ENCODE measurements at regions not wholly inside any gene's neighbourhood (a gene's known extent, or its start where the extent isn't known, plus 50 kb on each side); places are given as distances from the start of the nearest gene placed in this dataset.
"Not testable (repeated sequence)": the region's sequence is repeated elsewhere in the genome, so short reads cannot be mapped to it uniquely, and the experiment has no call there.

GRCh38 chrX:95441836-95442235 is 1242.8 kb upstream of the DIAPH2 start:
- Histone ChIP-seq H3K4me1 (no peaks in the 10 kb centered on the region), H3K27me3 (no peaks in the 10 kb centered on the region), H3K9me3 (no peaks in the 10 kb centered on the region), H3K27ac (no peak overlapping the region), H3K36me3 (no peaks in the 10 kb centered on the region), H3K4me3 (no peak overlapping the region)
- in situ Hi-C loops (cut with MboI; ENCODE audit: low sequenced_read_pairs in 4 of 4) (no loop called here), intact Hi-C loops (cut with DNase I; ENCODE audit: low total_unique reads) (no loop called here)
- ATAC-seq (no peak), DNase-seq (no peak)
- TF ChIP-seq, protein P1, sequence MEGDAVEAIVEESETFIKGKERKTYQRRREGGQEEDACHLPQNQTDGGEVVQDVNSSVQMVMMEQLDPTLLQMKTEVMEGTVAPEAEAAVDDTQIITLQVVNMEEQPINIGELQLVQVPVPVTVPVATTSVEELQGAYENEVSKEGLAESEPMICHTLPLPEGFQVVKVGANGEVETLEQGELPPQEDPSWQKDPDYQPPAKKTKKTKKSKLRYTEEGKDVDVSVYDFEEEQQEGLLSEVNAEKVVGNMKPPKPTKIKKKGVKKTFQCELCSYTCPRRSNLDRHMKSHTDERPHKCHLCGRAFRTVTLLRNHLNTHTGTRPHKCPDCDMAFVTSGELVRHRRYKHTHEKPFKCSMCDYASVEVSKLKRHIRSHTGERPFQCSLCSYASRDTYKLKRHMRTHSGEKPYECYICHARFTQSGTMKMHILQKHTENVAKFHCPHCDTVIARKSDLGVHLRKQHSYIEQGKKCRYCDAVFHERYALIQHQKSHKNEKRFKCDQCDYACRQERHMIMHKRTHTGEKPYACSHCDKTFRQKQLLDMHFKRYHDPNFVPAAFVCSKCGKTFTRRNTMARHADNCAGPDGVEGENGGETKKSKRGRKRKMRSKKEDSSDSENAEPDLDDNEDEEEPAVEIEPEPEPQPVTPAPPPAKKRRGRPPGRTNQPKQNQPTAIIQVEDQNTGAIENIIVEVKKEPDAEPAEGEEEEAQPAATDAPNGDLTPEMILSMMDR (IDR thresholded peaks at IDR 0.05 in 4 of 5, conservative IDR thresholded peaks at IDR 0.05 in 1 of 5), result no peak
- no peak for TF ChIP-seq POLR2A (IDR thresholded peaks at IDR 0.05)

- no peak for TF ChIP-seq POLR2A (IDR thresholded peaks at IDR 0.05)
- TF ChIP-seq, protein P1 (IDR thresholded peaks at IDR 0.05 in 4 of 5, conservative IDR thresholded peaks at IDR 0.05 in 1 of 5), result no peak
- Histone ChIP-seq H3K27ac (no peak overlapping the region), H3K4me1 (no peaks in the 10 kb centered on the region), H3K27me3 (no peaks in the 10 kb centered on the region), H3K9me3 (no peaks in the 10 kb centered on the region), H3K4me3 (no peak overlapping the region), H3K36me3 (no peaks in the 10 kb centered on the region)
- in situ Hi-C loops (cut with MboI; ENCODE audit: low sequenced_read_pairs in 4 of 4) (no loop called here), intact Hi-C loops (cut with DNase I; ENCODE audit: low total_unique reads) (no loop called here)
- no peak for DNase-seq
- ATAC-seq, result no peak
Measured at GRCh38 chrX:95484781-95485180, 1199.9 kb upstream of the DIAPH2 start.

DNA sequence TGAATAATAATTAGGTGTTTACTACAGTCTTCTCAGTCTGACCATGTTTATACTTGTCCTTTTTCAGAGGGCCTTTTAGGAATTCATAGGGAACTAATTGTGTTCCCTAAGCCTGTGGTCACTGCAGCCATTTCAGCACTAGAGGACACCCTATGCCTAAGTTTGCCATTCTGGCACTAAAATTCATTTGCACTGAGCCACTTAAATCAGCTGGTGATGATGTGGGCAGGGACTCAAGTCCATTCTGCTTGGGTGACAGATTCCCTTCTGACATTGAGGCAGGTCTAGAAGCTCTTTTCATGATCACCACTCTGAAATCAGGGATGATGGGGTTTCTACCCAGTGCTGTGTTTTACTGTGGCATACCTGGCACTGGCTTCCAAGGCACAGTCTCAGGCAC is 1178.9 kb upstream of the DIAPH2 start:
- in situ Hi-C loops (cut with MboI; ENCODE audit: low sequenced_read_pairs in 4 of 4), result no loop called here

DNA sequence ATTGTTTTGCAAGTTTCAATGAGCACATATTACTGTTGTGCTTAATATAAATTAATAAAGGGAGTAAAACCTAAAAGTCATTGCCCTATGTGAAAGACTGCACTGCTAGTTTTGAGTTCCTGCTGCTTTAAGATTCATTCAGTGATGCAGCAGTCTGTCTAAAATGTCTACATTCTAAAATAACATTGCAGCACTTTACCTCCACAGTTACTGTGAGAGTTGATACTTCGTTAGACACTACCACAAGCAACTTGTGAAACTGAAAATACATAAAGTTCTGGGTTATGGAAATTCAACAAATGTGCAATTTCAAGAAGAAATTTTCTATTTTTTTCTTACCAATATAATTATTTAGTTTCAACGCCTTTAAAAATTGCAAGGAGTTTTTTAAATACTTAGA is 1175.2 kb upstream of the DIAPH2 start:
- in situ Hi-C loops (cut with MboI; ENCODE audit: low sequenced_read_pairs in 4 of 4) (no loop called here), intact Hi-C loops (cut with DNase I; ENCODE audit: low total_unique reads) (no loop called here)
- DNase-seq, result no peak
- H3K27me3 ChIP-seq, result no peaks in the 10 kb centered on the region
- no peak for TF ChIP-seq POLR2A (IDR thresholded peaks at IDR 0.05)
- TF ChIP-seq, protein P1 (IDR thresholded peaks at IDR 0.05 in 4 of 5, conservative IDR thresholded peaks at IDR 0.05 in 1 of 5), result no peak
- H3K4me1 ChIP-seq, result no peaks in the 10 kb centered on the region
- H3K4me3 ChIP-seq, result no peak overlapping the region
- H3K9me3 ChIP-seq, result no peaks in the 10 kb centered on the region
- no peak overlapping the region for H3K27ac ChIP-seq
- ATAC-seq, result no peak
- H3K36me3 ChIP-seq, result no peaks in the 10 kb centered on the region

More for the DNA sequence above, 1178.9 kb upstream of the DIAPH2 start:
- ATAC-seq, result no peak
- TF ChIP-seq, protein P1 (IDR thresholded peaks at IDR 0.05 in 4 of 5, conservative IDR thresholded peaks at IDR 0.05 in 1 of 5), result no peak
- TF ChIP-seq POLR2A (IDR thresholded peaks at IDR 0.05), result no peak
- H3K27ac ChIP-seq, result no peak overlapping the region
- no peak overlapping the region for H3K4me3 ChIP-seq
- H3K36me3 ChIP-seq, result no peaks in the 10 kb centered on the region
- H3K4me1 ChIP-seq, result no peaks in the 10 kb centered on the region
- no peak for DNase-seq
- intact Hi-C loops (cut with DNase I; ENCODE audit: low total_unique reads), result no loop called here
- H3K9me3 ChIP-seq, result no peaks in the 10 kb centered on the region
- H3K27me3 ChIP-seq, result no peaks in the 10 kb centered on the region

DNA sequence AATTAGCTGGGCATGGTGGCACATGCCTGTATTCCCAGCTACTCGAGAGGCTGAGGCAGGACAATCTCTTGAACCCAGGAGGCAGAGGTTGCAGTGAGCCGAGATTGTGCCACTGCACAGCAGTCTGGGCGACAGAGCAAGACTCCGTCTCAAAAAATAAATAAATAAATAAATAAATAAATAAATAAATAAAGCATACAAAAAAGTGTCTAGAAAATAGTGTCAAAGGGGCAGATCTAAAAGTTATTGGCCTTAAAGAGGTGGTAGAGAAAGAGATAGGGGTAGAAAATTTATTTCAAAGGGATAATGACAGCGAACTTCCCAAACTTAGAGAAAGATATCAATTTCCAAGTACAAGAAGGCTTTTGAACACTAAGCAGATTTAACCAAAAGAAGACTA is 1160.6 kb upstream of the DIAPH2 start:
- H3K27me3 ChIP-seq; H3K4me3 ChIP-seq; H3K4me1 ChIP-seq; DNase-seq; H3K36me3 ChIP-seq; intact Hi-C loops (cut with DNase I; ENCODE audit: low total_unique reads); ATAC-seq; in situ Hi-C loops (cut with MboI; ENCODE audit: low sequenced_read_pairs in 4 of 4); H3K9me3 ChIP-seq; H3K27ac ChIP-seq: not testable (repeated sequence)
